A549 (cell line): ENCODE measurements at regions not wholly inside any gene's neighbourhood (a gene's known extent, or its start where the extent isn't known, plus 50 kb on each side); places are given as distances from the start of the nearest gene placed in this dataset.

Experiments used
- ATAC-seq, 2 experiments: fragments of 200-7000 bp in 1 of 2; fragments of >200 bp in 1 of 2; cut with Nextera tagmentation in 1 of 2; cut with Tn5 transposase in 1 of 2; 3 replicates each; pipeline versions ENCODE4 v1.8.0 to v1.9.1; 2018 to 2020; ENCODE audit warnings: mild to moderate bottlenecking in 1 of 2, moderate library complexity in 1 of 2
- CTCF ChIA-PET: fragments of 300-600 bp; sonication (Branson Sonifier 250); formaldehyde crosslinking; extraction: SDS; loops from one replicate; lab custom pipeline; 2021; ENCODE audit warnings: antibody characterized with exemption, inconsistent platforms; lab: Yijun Ruan, JAX
- POLR2A ChIA-PET: fragments of 350-600 bp; formaldehyde crosslinking; extraction: SDS; loops from one replicate; lab custom pipeline; 2021; ENCODE audit warnings: antibody characterized with exemption, inconsistent platforms; lab: Yijun Ruan, JAX
- DNase-seq, 2 experiments: peaks; one replicate each; pipeline versions ENCODE4 v3.0.0 to v3.0.0-alpha.2; 2011 to 2016; ENCODE audit warnings: low read depth in 1 of 2, low spot score in 1 of 2
- FAIRE-seq: peaks from 2 replicates; lab custom pipeline; 2011; peaks lifted over from hg19 to GRCh38; lab: Jason Lieb, UNC
- H3K27ac ChIP-seq, 2 experiments: fragments of >200 bp; sonication (Bioruptor Twin); formaldehyde crosslinking; 3 replicates each; pipeline ENCODE4 v1.5.1; 2016 to 2017
- H3K4me1 ChIP-seq: fragments of >200 bp; sonication (Bioruptor Twin); formaldehyde crosslinking; 3 replicates; pipeline ENCODE4 v1.6.1; 2016
- H3K4me2 ChIP-seq: fragments of >200 bp; sonication (Bioruptor Twin); formaldehyde crosslinking; 3 replicates; pipeline ENCODE4 v1.6.1; 2016
- H3K4me3 ChIP-seq: fragments of >200 bp; sonication (Bioruptor Twin); formaldehyde crosslinking; 3 replicates; pipeline ENCODE4 v1.5.1; 2016
- H3K9me3 ChIP-seq: fragments of >200 bp; sonication (Bioruptor Twin); formaldehyde crosslinking; 3 replicates; pipeline ENCODE4 v1.6.1; 2016
- CBX2 ChIP-seq: fragments of 200-600 bp; sonication (generic); IDR thresholded peaks from 2 replicates; pipeline ENCODE4 v1.6.1; 2016; ENCODE audit warnings: low read depth, mild to moderate bottlenecking, borderline replicate concordance
- CEBPB ChIP-seq, 2 experiments: fragments of >200 bp in 1 of 2; sonication (Bioruptor Twin) in 1 of 2; formaldehyde crosslinking in 1 of 2; IDR thresholded peaks; 2 replicates each; pipeline ENCODE4 v1.6.1; 2012 to 2016
- CHD2 ChIP-seq: fragments of 150-350 bp; IDR thresholded peaks from 2 replicates; pipeline ENCODE4 v1.6.1; 2014; ENCODE audit warnings: low read length; ENCODE audit not compliant: partially characterized antibody
- CTCF ChIP-seq: fragments of >200 bp; sonication (Bioruptor Twin); formaldehyde crosslinking; IDR thresholded peaks from 3 replicates; pipeline ENCODE4 v1.5.1; 2016
- EHMT2 ChIP-seq: fragments of 200-600 bp; sonication (generic); IDR thresholded peaks from 2 replicates; pipeline ENCODE4 v1.6.1; 2016; ENCODE audit warnings: antibody characterized with exemption, low read depth, mild to moderate bottlenecking, moderate library complexity
- FOSL2 ChIP-seq, 2 experiments: fragments of 450-650 bp in 1 of 2; fragments of >200 bp in 1 of 2; sonication (Bioruptor Twin) in 1 of 2; formaldehyde crosslinking; IDR thresholded peaks; 2 replicates each; pipeline versions ENCODE4 v1.5.0 to v1.6.1; 2016 to 2020; ENCODE audit warnings: mild to moderate bottlenecking in 1 of 2, moderate library complexity in 1 of 2
- FOXS1 ChIP-seq: fragments of 250-450 bp; sonication (Bioruptor Pico); IDR thresholded peaks from 2 replicates; pipeline ENCODE4 v1.5.0; 2020; ENCODE audit warnings: mild to moderate bottlenecking, moderate library complexity
- HDAC2 ChIP-seq: fragments of 200-600 bp; sonication (generic); IDR thresholded peaks from 2 replicates; pipeline ENCODE4 v1.6.1; 2016
- HEYL ChIP-seq: fragments of 250-450 bp; sonication (Bioruptor Pico); IDR thresholded peaks from 2 replicates; pipeline ENCODE4 v1.8.0; 2021; ENCODE audit warnings: mild to moderate bottlenecking, moderate library complexity
- HOXB13 ChIP-seq: fragments of 250-450 bp; sonication (Bioruptor Pico); IDR thresholded peaks from 2 replicates; pipeline ENCODE4 v1.5.0; 2020; ENCODE audit warnings: low read depth, mild to moderate bottlenecking, moderate library complexity
- HOXB5 ChIP-seq: fragments of 250-450 bp; sonication (Bioruptor Pico); IDR thresholded peaks from 2 replicates; pipeline ENCODE4 v1.5.0; 2020; ENCODE audit warnings: mild to moderate bottlenecking, moderate library complexity
- JUN ChIP-seq, 2 experiments: fragments of >200 bp; sonication (Bioruptor Twin); formaldehyde crosslinking; IDR thresholded peaks; 2 replicates in 1 of 2; 3 replicates in 1 of 2; pipeline ENCODE4 v1.6.1; 2016 to 2017
- KDM1A ChIP-seq: fragments of 200-600 bp; sonication (generic); IDR thresholded peaks from 2 replicates; pipeline ENCODE4 v1.6.1; 2016; ENCODE audit warnings: low read depth, mild to moderate bottlenecking
- KDM5A ChIP-seq: fragments of 200-600 bp; sonication (generic); IDR thresholded peaks from 2 replicates; pipeline ENCODE4 v1.6.1; 2016; ENCODE audit warnings: antibody characterized with exemption, mild to moderate bottlenecking
- MAFK ChIP-seq: fragments of 450-650 bp; IDR thresholded peaks from 2 replicates; pipeline ENCODE4 v1.6.1; 2014; ENCODE audit not compliant: partially characterized antibody
- MAX ChIP-seq: IDR thresholded peaks from 2 replicates; pipeline ENCODE4 v1.6.1; 2012
- MAZ ChIP-seq: fragments of 150-350 bp; IDR thresholded peaks from 2 replicates; pipeline ENCODE4 v1.6.1; 2014; ENCODE audit warnings: antibody characterized with exemption, low read depth, low read length, borderline replicate concordance
- NPAS2 ChIP-seq: fragments of 250-450 bp; sonication (Bioruptor Pico); IDR thresholded peaks from 2 replicates; pipeline ENCODE4 v1.8.0; 2022; ENCODE audit warnings: mild to moderate bottlenecking, moderate library complexity, borderline replicate concordance
- PHF8 ChIP-seq: fragments of 200-600 bp; sonication (generic); IDR thresholded peaks from 2 replicates; pipeline ENCODE4 v1.6.1; 2016; ENCODE audit warnings: low read depth, mild to moderate bottlenecking, antibody characterized with exemption, moderate library complexity, borderline replicate concordance
- POLR2A ChIP-seq: IDR thresholded peaks from 2 replicates; pipeline ENCODE4 v1.6.1; 2012; ENCODE audit warnings: mild to moderate bottlenecking, low read length
- RFX5 ChIP-seq: fragments of 450-650 bp; IDR thresholded peaks from 2 replicates; pipeline ENCODE4 v1.7.1; 2014; ENCODE audit warnings: antibody characterized with exemption, mild to moderate bottlenecking, moderate library complexity
- RNF2 ChIP-seq: fragments of 200-600 bp; sonication (generic); IDR thresholded peaks from 2 replicates; pipeline ENCODE4 v1.6.1; 2016; ENCODE audit warnings: low read depth, mild to moderate bottlenecking, antibody characterized with exemption, moderate library complexity, borderline replicate concordance
- TFCP2L1 ChIP-seq: fragments of 250-450 bp; sonication (Bioruptor Pico); IDR thresholded peaks from 2 replicates; pipeline ENCODE4 v1.5.0; 2021; ENCODE audit warnings: mild to moderate bottlenecking
- ZC3H11A ChIP-seq: fragments of 450-650 bp; IDR thresholded peaks from 2 replicates; pipeline ENCODE4 v1.6.1; 2014; ENCODE audit warnings: antibody characterized with exemption, mild to moderate bottlenecking
- ZNF302 ChIP-seq: fragments of 250-450 bp; sonication (Bioruptor Pico); IDR thresholded peaks from 2 replicates; pipeline ENCODE4 v1.9.0; 2021; ENCODE audit warnings: inconsistent platforms, mild to moderate bottlenecking, moderate library complexity
- ZSCAN20 ChIP-seq: fragments of 250-450 bp; sonication (Bioruptor Pico); IDR thresholded peaks from 2 replicates; pipeline ENCODE4 v1.8.0; 2022; ENCODE audit warnings: mild to moderate bottlenecking, moderate library complexity
- WGBS: methylation state at CpG from one replicate; pipeline ENCODE4 v1.1.6; 2017; ENCODE audit errors: missing lambda C conversion rate; 5-methylcytosine and 5-hydroxymethylcytosine counted together
- TF ChIP-seq, protein P1 (sequence below): fragments of 250-450 bp; sonication (Bioruptor Pico); IDR thresholded peaks from 2 replicates; pipeline ENCODE4 v1.5.0; 2021; ENCODE audit warnings: mild to moderate bottlenecking, moderate library complexity, borderline replicate concordance
- TF ChIP-seq, protein P2 (sequence below): fragments of 200-600 bp; sonication (generic); IDR thresholded peaks from 2 replicates; pipeline ENCODE4 v1.6.1; 2016; ENCODE audit warnings: antibody characterized with exemption, mild to moderate bottlenecking, moderate library complexity
- TF ChIP-seq, protein P3 (sequence below): fragments of 250-450 bp; sonication (Bioruptor Pico); IDR thresholded peaks from 2 replicates; pipeline ENCODE4 v1.5.0; 2020; ENCODE audit warnings: low read depth, mild to moderate bottlenecking, moderate library complexity
- TF ChIP-seq, protein P4 (sequence below): IDR thresholded peaks from 2 replicates; pipeline ENCODE4 v1.6.1; 2012; ENCODE audit warnings: low read depth, borderline replicate concordance

DNA sequence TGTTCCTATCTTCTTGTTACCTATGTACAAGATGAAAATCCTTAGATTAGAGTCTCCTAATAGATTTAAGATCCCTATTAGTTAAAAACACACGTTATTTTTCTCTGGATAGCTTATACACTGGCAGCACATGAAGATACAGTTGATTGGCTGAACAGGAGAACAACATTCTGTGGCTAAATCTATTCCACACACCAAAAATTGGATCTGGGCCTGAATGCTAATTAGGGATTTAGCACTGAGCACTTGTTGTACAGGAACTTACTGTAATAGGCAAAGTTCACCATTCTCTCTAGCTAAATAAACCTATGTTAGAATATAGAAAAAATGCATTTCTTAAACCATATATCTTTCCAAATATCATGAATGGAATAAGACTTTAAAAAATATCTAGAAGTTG, 117.1 kb upstream of the PTGFR start:
- DNase-seq (no peak), ATAC-seq (no peak), FAIRE-seq (no peak)
- WGBS: 0% methylated on average over 1 of the region's 1 CpG
- Histone ChIP-seq H3K4me2 (no peak overlapping the region), H3K27ac (no peak overlapping the region), H3K4me3 (no peak overlapping the region), H3K9me3 (no peaks in the 10 kb centered on the region), H3K4me1 (no peaks in the 10 kb centered on the region)
- TF ChIP-seq CHD2 (no peak), CBX2 (no peak), HOXB5 (CRISPR knock-in tag) (no peak), RFX5 (no peak), HOXB13 (CRISPR knock-in tag) (no peak), MAX (no peak), RNF2 (no peak), ZSCAN20 (CRISPR knock-in tag) (no peak), MAFK (no peak), ZC3H11A (no peak), HEYL (no peak), PHF8 (no peak), EHMT2 (no peak), CTCF (no peak), TFCP2L1 (CRISPR knock-in tag) (no peak)
- TF ChIP-seq, protein P1, sequence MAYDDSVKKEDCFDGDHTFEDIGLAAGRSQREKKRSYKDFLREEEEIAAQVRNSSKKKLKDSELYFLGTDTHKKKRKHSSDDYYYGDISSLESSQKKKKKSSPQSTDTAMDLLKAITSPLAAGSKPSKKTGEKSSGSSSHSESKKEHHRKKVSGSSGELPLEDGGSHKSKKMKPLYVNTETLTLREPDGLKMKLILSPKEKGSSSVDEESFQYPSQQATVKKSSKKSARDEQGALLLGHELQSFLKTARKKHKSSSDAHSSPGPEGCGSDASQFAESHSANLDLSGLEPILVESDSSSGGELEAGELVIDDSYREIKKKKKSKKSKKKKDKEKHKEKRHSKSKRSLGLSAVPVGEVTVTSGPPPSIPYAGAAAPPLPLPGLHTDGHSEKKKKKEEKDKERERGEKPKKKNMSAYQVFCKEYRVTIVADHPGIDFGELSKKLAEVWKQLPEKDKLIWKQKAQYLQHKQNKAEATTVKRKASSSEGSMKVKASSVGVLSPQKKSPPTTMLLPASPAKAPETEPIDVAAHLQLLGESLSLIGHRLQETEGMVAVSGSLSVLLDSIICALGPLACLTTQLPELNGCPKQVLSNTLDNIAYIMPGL (CRISPR knock-in tag): no peak
- TF ChIP-seq, protein P2, sequence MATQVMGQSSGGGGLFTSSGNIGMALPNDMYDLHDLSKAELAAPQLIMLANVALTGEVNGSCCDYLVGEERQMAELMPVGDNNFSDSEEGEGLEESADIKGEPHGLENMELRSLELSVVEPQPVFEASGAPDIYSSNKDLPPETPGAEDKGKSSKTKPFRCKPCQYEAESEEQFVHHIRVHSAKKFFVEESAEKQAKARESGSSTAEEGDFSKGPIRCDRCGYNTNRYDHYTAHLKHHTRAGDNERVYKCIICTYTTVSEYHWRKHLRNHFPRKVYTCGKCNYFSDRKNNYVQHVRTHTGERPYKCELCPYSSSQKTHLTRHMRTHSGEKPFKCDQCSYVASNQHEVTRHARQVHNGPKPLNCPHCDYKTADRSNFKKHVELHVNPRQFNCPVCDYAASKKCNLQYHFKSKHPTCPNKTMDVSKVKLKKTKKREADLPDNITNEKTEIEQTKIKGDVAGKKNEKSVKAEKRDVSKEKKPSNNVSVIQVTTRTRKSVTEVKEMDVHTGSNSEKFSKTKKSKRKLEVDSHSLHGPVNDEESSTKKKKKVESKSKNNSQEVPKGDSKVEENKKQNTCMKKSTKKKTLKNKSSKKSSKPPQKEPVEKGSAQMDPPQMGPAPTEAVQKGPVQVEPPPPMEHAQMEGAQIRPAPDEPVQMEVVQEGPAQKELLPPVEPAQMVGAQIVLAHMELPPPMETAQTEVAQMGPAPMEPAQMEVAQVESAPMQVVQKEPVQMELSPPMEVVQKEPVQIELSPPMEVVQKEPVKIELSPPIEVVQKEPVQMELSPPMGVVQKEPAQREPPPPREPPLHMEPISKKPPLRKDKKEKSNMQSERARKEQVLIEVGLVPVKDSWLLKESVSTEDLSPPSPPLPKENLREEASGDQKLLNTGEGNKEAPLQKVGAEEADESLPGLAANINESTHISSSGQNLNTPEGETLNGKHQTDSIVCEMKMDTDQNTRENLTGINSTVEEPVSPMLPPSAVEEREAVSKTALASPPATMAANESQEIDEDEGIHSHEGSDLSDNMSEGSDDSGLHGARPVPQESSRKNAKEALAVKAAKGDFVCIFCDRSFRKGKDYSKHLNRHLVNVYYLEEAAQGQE: no peak
- TF ChIP-seq, protein P3, sequence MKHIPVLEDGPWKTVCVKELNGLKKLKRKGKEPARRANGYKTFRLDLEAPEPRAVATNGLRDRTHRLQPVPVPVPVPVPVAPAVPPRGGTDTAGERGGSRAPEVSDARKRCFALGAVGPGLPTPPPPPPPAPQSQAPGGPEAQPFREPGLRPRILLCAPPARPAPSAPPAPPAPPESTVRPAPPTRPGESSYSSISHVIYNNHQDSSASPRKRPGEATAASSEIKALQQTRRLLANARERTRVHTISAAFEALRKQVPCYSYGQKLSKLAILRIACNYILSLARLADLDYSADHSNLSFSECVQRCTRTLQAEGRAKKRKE (CRISPR knock-in tag): no peak
- ChIA-PET CTCF (no interaction called here), POLR2A (no interaction called here)

- 10% methylated on average over 3 of the region's 3 CpGs for WGBS
- Histone ChIP-seq H3K27ac (no peak overlapping the region), H3K4me2 (no peak overlapping the region), H3K4me1 (no peaks in the 10 kb centered on the region), H3K4me3 (no peak overlapping the region), H3K9me3 (no peaks in the 10 kb centered on the region)
- CTCF ChIA-PET: no interaction called here
- DNase-seq (no peak), FAIRE-seq (no peak), ATAC-seq (no peak)
- POLR2A ChIA-PET: no interaction called here
- TF ChIP-seq, protein P3 (CRISPR knock-in tag): no peak
- TF ChIP-seq CEBPB (IDR thresholded peaks at IDR 0.05) (no peak), ZC3H11A (no peak), KDM1A (no peak), ZNF302 (CRISPR knock-in tag) (no peak), JUN (IDR thresholded peaks at IDR 0.05) (no peak), POLR2A (no peak), RFX5 (no peak), MAZ (no peak), FOSL2 (IDR thresholded peaks at IDR 0.05) (no peak), FOSL2 (CRISPR knock-in tag; IDR thresholded peaks at IDR 0.05) (no peak), KDM5A (no peak), MAFK (no peak), NPAS2 (CRISPR knock-in tag) (no peak), FOXS1 (CRISPR knock-in tag) (no peak), HDAC2 (no peak)
- TF ChIP-seq, protein P4, sequence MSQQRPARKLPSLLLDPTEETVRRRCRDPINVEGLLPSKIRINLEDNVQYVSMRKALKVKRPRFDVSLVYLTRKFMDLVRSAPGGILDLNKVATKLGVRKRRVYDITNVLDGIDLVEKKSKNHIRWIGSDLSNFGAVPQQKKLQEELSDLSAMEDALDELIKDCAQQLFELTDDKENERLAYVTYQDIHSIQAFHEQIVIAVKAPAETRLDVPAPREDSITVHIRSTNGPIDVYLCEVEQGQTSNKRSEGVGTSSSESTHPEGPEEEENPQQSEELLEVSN: no peak
Observed at GRCh38 chr1:78375996-78376395, 114.8 kb upstream of the PTGFR start.
